CD14-positive monocyte (primary cell): ENCODE measurements at regions not wholly inside any gene's neighbourhood (a gene's known extent, or its start where the extent isn't known, plus 50 kb on each side); places are given as distances from the start of the nearest gene placed in this dataset.

Source experiments
- DNase-seq, 3 donors: peaks; one replicate each; pipeline ENCODE4 v3.0.0-alpha.2; 2011 to 2022
- H2AFZ ChIP-seq: 2 replicates; pipeline ENCODE4 v1.6.0; 2012; ENCODE audit warnings: mild to moderate bottlenecking, low read depth, low read length, inconsistent platforms; ENCODE audit not compliant: insufficient read depth, poor library complexity, severe bottlenecking
- H3K27ac ChIP-seq, 2 donors: 1 replicate in 1 of 2; 2 replicates in 1 of 2; pipeline ENCODE4 v1.5.1; 2012 to 2013; ENCODE audit warnings: low read length in 2 of 2, control low read depth in 1 of 2, inconsistent platforms in 1 of 2, low read depth in 1 of 2, mild to moderate bottlenecking in 1 of 2
- H3K27me3 ChIP-seq, 2 donors: one replicate each; pipeline versions ENCODE4 v1.6.0 to v1.6.1; 2011 to 2013; ENCODE audit warnings: low read length in 2 of 2; ENCODE audit not compliant: control insufficient read depth in 2 of 2, insufficient read depth in 2 of 2
- H3K36me3 ChIP-seq, 2 donors: replicated peaks in 1 of 2; 1 replicate in 1 of 2; 2 replicates in 1 of 2; pipeline versions ENCODE4 v1.5.1 to v1.6.1; 2012 to 2013; ENCODE audit warnings: low read length in 2 of 2, control low read depth in 1 of 2, inconsistent platforms in 1 of 2, mild to moderate bottlenecking in 1 of 2; ENCODE audit not compliant: insufficient read depth in 2 of 2, control insufficient read depth in 1 of 2
- H3K4me1 ChIP-seq, 2 donors: 1 replicate in 1 of 2; 2 replicates in 1 of 2; pipeline versions ENCODE4 v1.5.1 to v1.6.1; 2012 to 2013; ENCODE audit warnings: low read length in 2 of 2, control low read depth in 1 of 2, inconsistent platforms in 1 of 2, mild to moderate bottlenecking in 1 of 2, moderate library complexity in 1 of 2; ENCODE audit not compliant: insufficient read depth in 2 of 2, control insufficient read depth in 1 of 2
- H3K4me2 ChIP-seq: replicated peaks from 2 replicates; pipeline ENCODE3; 2012; ENCODE audit warnings: low read length, moderate library complexity, mild to moderate bottlenecking; ENCODE audit not compliant: poor library complexity, severe bottlenecking; ENCODE audit errors: extremely low read depth
- H3K4me3 ChIP-seq, 3 experiments: fragments of 200-600 bp in 1 of 3; sonication (generic) in 1 of 3; replicated peaks in 1 of 3; 1 replicate in 2 of 3; 2 replicates in 1 of 3; pipeline ENCODE4 v1.5.1; 2011 to 2013; ENCODE audit warnings: low read length in 3 of 3, mild to moderate bottlenecking in 3 of 3, control low read depth in 2 of 3, low read depth in 2 of 3, inconsistent platforms in 1 of 3, moderate library complexity in 1 of 3
- H3K79me2 ChIP-seq: 2 replicates; pipeline ENCODE4 v1.6.0; 2012; ENCODE audit warnings: mild to moderate bottlenecking, control low read depth, inconsistent platforms, low read length, moderate library complexity; ENCODE audit not compliant: insufficient read depth
- H3K9ac ChIP-seq: 2 replicates; pipeline ENCODE4 v1.6.0; 2017; ENCODE audit warnings: low read length, mild to moderate bottlenecking; ENCODE audit not compliant: insufficient read depth, poor library complexity, severe bottlenecking
- H3K9me3 ChIP-seq, 2 donors: replicated peaks in 1 of 2; 1 replicate in 1 of 2; 2 replicates in 1 of 2; pipeline versions ENCODE4 v1.5.1 to v1.6.1; 2012 to 2013; ENCODE audit warnings: low read length in 2 of 2, control low read depth in 1 of 2; ENCODE audit not compliant: control insufficient read depth in 1 of 2, insufficient read depth in 1 of 2
- H4K20me1 ChIP-seq: 2 replicates; pipeline ENCODE4 v1.6.0; 2012; ENCODE audit warnings: mild to moderate bottlenecking, low read length, control low read depth, moderate library complexity; ENCODE audit not compliant: insufficient read depth
- H3K27ac Mint-ChIP-seq, 7 donors: one replicate each; pipeline ENCODE4 v1.8.0; 2020; ENCODE audit warnings: mild to moderate bottlenecking in 7 of 7, mixed read lengths in 7 of 7, moderate library complexity in 6 of 7, inconsistent platforms in 2 of 7
- H3K27me3 Mint-ChIP-seq, 3 donors: one replicate each; pipeline ENCODE4 v1.8.0; 2021 to 2022; ENCODE audit warnings: low read depth in 3 of 3, mild to moderate bottlenecking in 3 of 3, mixed read lengths in 3 of 3, moderate library complexity in 3 of 3, inconsistent platforms in 1 of 3
- H3K36me3 Mint-ChIP-seq, 2 donors: one replicate each; pipeline ENCODE4 v1.8.0; 2020; ENCODE audit warnings: mixed read lengths in 2 of 2, inconsistent platforms in 1 of 2, mild to moderate bottlenecking in 1 of 2
- H3K4me1 Mint-ChIP-seq: one replicate; pipeline ENCODE4 v1.8.0; 2020; ENCODE audit warnings: mild to moderate bottlenecking, mixed read lengths
- H3K4me3 Mint-ChIP-seq, 2 donors: one replicate each; pipeline ENCODE4 v1.8.0; 2020; ENCODE audit warnings: mild to moderate bottlenecking in 2 of 2, mixed read lengths in 2 of 2, moderate library complexity in 1 of 2
- H3K9me3 Mint-ChIP-seq, 7 donors: one replicate each; pipeline ENCODE4 v1.8.0; 2020 to 2022; ENCODE audit warnings: mixed read lengths in 7 of 7, mild to moderate bottlenecking in 6 of 7, moderate library complexity in 6 of 7, inconsistent platforms in 2 of 7
- WGBS: methylation state at CpG from one replicate; pipeline ENCODE4 v1.1.5; 2013; ENCODE audit warnings: missing lambda C conversion rate; ENCODE audit not compliant: insufficient coverage; 5-methylcytosine and 5-hydroxymethylcytosine counted together
- intact Hi-C, 2 donors: fragments of 100-400 bp; cut with micrococcal nuclease; formaldehyde crosslinking; loops; one replicate each; pipeline versions ENCODE4 v1.15.0 to v1.15.1; 2023
- TF ChIP-seq, protein P1 (sequence below): fragments of 200-600 bp; IDR thresholded peaks from one replicate; pipeline ENCODE4 v1.8.0; 2022; ENCODE audit warnings: antibody characterized with exemption, mild to moderate bottlenecking

- Mint-ChIP-seq H3K4me1 (no peaks in the 10 kb centered on the region), H3K36me3 (no peaks in the 10 kb centered on the region), H3K27ac (no peak overlapping the region), H3K9me3 (peaks cover 0 to 6% (median 2%) of the 10 kb centered on the region in 7 donors), H3K27me3 (peaks cover 0 to 2% (median 0%) of the 10 kb centered on the region in 3 donors), H3K4me3 (no peak overlapping the region)
- H3K4me1 ChIP-seq: no peaks in the 10 kb centered on the region
- DNase-seq: no peak
- intact Hi-C loops: no loop called here
- H3K4me3 ChIP-seq: no peak overlapping the region
- H3K27ac ChIP-seq: no peak overlapping the region
- TF ChIP-seq, protein P1, sequence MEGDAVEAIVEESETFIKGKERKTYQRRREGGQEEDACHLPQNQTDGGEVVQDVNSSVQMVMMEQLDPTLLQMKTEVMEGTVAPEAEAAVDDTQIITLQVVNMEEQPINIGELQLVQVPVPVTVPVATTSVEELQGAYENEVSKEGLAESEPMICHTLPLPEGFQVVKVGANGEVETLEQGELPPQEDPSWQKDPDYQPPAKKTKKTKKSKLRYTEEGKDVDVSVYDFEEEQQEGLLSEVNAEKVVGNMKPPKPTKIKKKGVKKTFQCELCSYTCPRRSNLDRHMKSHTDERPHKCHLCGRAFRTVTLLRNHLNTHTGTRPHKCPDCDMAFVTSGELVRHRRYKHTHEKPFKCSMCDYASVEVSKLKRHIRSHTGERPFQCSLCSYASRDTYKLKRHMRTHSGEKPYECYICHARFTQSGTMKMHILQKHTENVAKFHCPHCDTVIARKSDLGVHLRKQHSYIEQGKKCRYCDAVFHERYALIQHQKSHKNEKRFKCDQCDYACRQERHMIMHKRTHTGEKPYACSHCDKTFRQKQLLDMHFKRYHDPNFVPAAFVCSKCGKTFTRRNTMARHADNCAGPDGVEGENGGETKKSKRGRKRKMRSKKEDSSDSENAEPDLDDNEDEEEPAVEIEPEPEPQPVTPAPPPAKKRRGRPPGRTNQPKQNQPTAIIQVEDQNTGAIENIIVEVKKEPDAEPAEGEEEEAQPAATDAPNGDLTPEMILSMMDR: no peak
- no peak overlapping the region for H3K4me2 ChIP-seq
- H3K9ac ChIP-seq: no peak overlapping the region
- no peaks in the 10 kb centered on the region for H3K36me3 ChIP-seq
- no peaks in the 10 kb centered on the region for H4K20me1 ChIP-seq
- H3K27me3 ChIP-seq: no peaks in the 10 kb centered on the region
- 91% methylated on average over 4 of the region's 6 CpGs for WGBS
- H3K9me3 ChIP-seq: peaks cover 0 to 7% of the 10 kb centered on the region in 2 donors
- no peak overlapping the region for H2AFZ ChIP-seq
- no peaks in the 10 kb centered on the region for H3K79me2 ChIP-seq
Measured at GRCh38 chr18:38007676-38008330, 442.2 kb upstream of the CELF4 start.

GRCh38 chr18:38007026-38007425 lies 441.4 kb upstream of the CELF4 start:
- DNase-seq: no peak
- Histone ChIP-seq H3K9me3 (peaks cover 0 to 7% of the 10 kb centered on the region in 2 donors), H3K27ac (no peak overlapping the region), H3K27me3 (no peaks in the 10 kb centered on the region), H3K79me2 (no peaks in the 10 kb centered on the region), H2AFZ (no peak overlapping the region), H4K20me1 (no peaks in the 10 kb centered on the region), H3K36me3 (no peaks in the 10 kb centered on the region), H3K4me2 (no peak overlapping the region), H3K4me1 (no peaks in the 10 kb centered on the region), H3K4me3 (no peak overlapping the region), H3K9ac (no peak overlapping the region)
- H3K9me3 Mint-ChIP-seq: peaks cover 0 to 4% (median 2%) of the 10 kb centered on the region in 7 donors
- H3K27ac Mint-ChIP-seq: no peak overlapping the region
- TF ChIP-seq, protein P1: no peak
- H3K4me1 Mint-ChIP-seq: no peaks in the 10 kb centered on the region
- intact Hi-C loops: no loop called here
- peaks cover 0 to 2% (median 0%) of the 10 kb centered on the region in 3 donors for H3K27me3 Mint-ChIP-seq
- H3K36me3 Mint-ChIP-seq: no peaks in the 10 kb centered on the region
- no peak overlapping the region for H3K4me3 Mint-ChIP-seq
